A673 (cell line): ENCODE measurements at regions not wholly inside any gene's neighbourhood (a gene's known extent, or its start where the extent isn't known, plus 50 kb on each side); places are given as distances from the start of the nearest gene placed in this dataset.

Experiments used
- BruUV-seq: library from RNA; stranded (reverse); fragments of 400-500 nt; replicated peaks from 2 replicates; lab custom pipeline; 2021; lab: Mats Ljungman, UMichigan
- CTCF ChIA-PET: fragments of 300-600 bp; sonication (Branson Sonifier 250); formaldehyde crosslinking; loops from one replicate; lab custom pipeline; 2022; ENCODE audit warnings: antibody characterized with exemption; lab: Charles Lee
- POLR2A ChIA-PET: fragments of 300-600 bp; sonication (Branson Sonifier 250); formaldehyde crosslinking; loops from one replicate; lab custom pipeline; 2022; ENCODE audit warnings: antibody characterized with exemption; ENCODE audit not compliant: low non-redundant PET; lab: Charles Lee
- DNase-seq: peaks from one replicate; pipeline ENCODE4 v3.0.0-alpha.2; 2015; ENCODE audit warnings: low spot score
- H3K27ac ChIP-seq: fragments of 200-600 bp; sonication (generic); 2 replicates; pipeline ENCODE4 v1.5.1; 2016; ENCODE audit warnings: mixed run types, low read depth, mild to moderate bottlenecking, mixed read lengths, antibody characterized with exemption, low read length; ENCODE audit not compliant: poor library complexity, severe bottlenecking
- H3K27me3 ChIP-seq: fragments of 200-600 bp; sonication (generic); replicated peaks from 2 replicates; pipeline ENCODE4 v1.6.1; 2017; ENCODE audit warnings: mixed run types, low read depth, mild to moderate bottlenecking, mixed read lengths, antibody characterized with exemption, low read length; ENCODE audit not compliant: insufficient read depth, poor library complexity
- H3K36me3 ChIP-seq: fragments of 200-600 bp; sonication (generic); 2 replicates; pipeline ENCODE4 v1.6.1; 2016; ENCODE audit warnings: mixed run types, mild to moderate bottlenecking, mixed read lengths, antibody characterized with exemption, low read length; ENCODE audit not compliant: insufficient read depth, poor library complexity, severe bottlenecking
- H3K4me1 ChIP-seq: fragments of 200-600 bp; sonication (generic); 2 replicates; pipeline ENCODE4 v1.6.1; 2017; ENCODE audit warnings: mixed run types, mild to moderate bottlenecking, mixed read lengths, antibody characterized with exemption, low read length; ENCODE audit not compliant: insufficient read depth, poor library complexity, severe bottlenecking
- H3K4me3 ChIP-seq: fragments of 200-600 bp; sonication (generic); 2 replicates; pipeline ENCODE4 v1.5.1; 2016; ENCODE audit warnings: low read depth, mixed run types, mild to moderate bottlenecking, mixed read lengths, low read length; ENCODE audit not compliant: poor library complexity, severe bottlenecking
- H3K9me3 ChIP-seq: fragments of 200-600 bp; sonication (generic); 2 replicates; pipeline ENCODE4 v1.6.1; 2016; ENCODE audit warnings: mixed run types, low read depth, mild to moderate bottlenecking, mixed read lengths, antibody characterized with exemption, low read length; ENCODE audit not compliant: poor library complexity, severe bottlenecking
- EZH2 ChIP-seq: fragments of 200-600 bp; sonication (generic); IDR thresholded peaks from 2 replicates; pipeline ENCODE4 v1.6.1; 2017; ENCODE audit warnings: borderline replicate concordance, low read depth, mild to moderate bottlenecking, mixed read lengths, antibody characterized with exemption, low read length; ENCODE audit not compliant: poor library complexity, severe bottlenecking
- intact Hi-C: fragments of 100-400 bp; cut with micrococcal nuclease; formaldehyde crosslinking; loops from one replicate; pipeline ENCODE4 v1.10.0; 2022; ENCODE audit not compliant: unreplicated experiment
- TF ChIP-seq, protein P1 (sequence below): fragments of 300-800, 200-600 bp; sonication (generic); conservative IDR thresholded peaks from 2 replicates; pipeline ENCODE4 v1.5.1; 2017; ENCODE audit warnings: low read depth, mild to moderate bottlenecking, antibody characterized with exemption, low read length, moderate library complexity, mixed read lengths

DNA sequence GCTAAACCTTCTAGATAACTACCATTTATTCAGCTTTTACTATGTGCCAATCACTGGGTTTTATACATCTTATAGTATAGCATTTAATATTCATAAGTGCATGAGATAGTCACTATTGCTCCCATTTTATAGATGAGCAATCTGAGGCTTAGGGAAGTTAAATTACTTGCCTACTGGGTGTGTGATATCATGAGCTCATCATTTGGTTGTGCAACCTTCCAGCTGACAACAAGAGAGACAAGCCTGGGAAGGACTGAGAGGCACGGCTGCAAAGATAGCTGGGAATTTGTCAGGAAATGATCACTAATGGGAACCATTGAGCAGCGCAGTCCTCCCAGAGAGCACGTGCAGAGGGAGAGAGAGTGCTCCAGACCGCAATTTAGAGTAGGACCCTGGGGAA, 481.6 kb upstream of the KIF2A start:
- H3K4me1 ChIP-seq = peaks cover 15% of the 10 kb centered on the region
- intact Hi-C loops = loop anchor here (10.0 kb wide), 1 partner anchor 490 kb away; the partner anchor contains the start of gene ZSWIM6
- H3K36me3 ChIP-seq = no peaks in the 10 kb centered on the region
- H3K27me3 ChIP-seq = no peaks in the 10 kb centered on the region
- no peak for TF ChIP-seq EZH2
- TF ChIP-seq, protein P1, sequence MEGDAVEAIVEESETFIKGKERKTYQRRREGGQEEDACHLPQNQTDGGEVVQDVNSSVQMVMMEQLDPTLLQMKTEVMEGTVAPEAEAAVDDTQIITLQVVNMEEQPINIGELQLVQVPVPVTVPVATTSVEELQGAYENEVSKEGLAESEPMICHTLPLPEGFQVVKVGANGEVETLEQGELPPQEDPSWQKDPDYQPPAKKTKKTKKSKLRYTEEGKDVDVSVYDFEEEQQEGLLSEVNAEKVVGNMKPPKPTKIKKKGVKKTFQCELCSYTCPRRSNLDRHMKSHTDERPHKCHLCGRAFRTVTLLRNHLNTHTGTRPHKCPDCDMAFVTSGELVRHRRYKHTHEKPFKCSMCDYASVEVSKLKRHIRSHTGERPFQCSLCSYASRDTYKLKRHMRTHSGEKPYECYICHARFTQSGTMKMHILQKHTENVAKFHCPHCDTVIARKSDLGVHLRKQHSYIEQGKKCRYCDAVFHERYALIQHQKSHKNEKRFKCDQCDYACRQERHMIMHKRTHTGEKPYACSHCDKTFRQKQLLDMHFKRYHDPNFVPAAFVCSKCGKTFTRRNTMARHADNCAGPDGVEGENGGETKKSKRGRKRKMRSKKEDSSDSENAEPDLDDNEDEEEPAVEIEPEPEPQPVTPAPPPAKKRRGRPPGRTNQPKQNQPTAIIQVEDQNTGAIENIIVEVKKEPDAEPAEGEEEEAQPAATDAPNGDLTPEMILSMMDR = no peak
- ChIA-PET POLR2A (no interaction called here), CTCF (no interaction called here)
- no peaks in the 10 kb centered on the region for H3K9me3 ChIP-seq
- H3K27ac ChIP-seq = no peak overlapping the region
- H3K4me3 ChIP-seq = no peak overlapping the region
- DNase-seq = no peak
- no TSS peak for BruUV-seq

DNA sequence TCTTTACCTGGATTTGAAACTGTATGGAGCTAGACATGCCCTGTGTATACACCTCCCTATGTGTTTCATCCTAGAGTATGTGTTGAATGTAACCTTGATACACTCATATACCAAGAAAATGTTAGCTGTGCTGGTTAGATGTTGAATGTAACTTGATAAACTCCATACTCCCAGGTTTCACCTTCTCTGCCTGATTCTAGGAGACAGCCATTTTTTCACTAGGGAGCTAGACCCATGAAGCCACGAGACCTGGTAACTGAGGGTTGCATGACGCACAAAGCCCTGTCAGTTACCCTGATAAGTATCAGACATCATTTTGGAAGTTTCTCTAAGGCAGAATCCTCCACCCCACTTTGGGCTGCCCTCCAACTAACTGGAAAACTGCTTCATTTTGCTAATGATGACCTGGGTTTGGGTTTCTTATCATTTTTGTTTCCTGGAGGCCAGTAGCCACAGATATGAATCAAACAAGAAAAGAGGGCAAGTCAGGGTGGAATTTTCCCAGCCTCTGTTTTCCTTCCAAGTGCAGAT, 478.5 kb upstream of the KIF2A start:
- no peak overlapping the region for H3K4me3 ChIP-seq
- no peaks in the 10 kb centered on the region for H3K9me3 ChIP-seq
- H3K27me3 ChIP-seq = no peaks in the 10 kb centered on the region
- no peaks in the 10 kb centered on the region for H3K36me3 ChIP-seq
- no TSS peak for BruUV-seq
- no peak for TF ChIP-seq EZH2
- TF ChIP-seq, protein P1 = no peak
- DNase-seq = no peak
- ChIA-PET CTCF (no interaction called here), POLR2A (no interaction called here)
- intact Hi-C loops = loop anchor here (10.0 kb wide), 1 partner anchor 493 kb away; the partner anchor contains the start of gene ZSWIM6
- no peaks in the 10 kb centered on the region for H3K4me1 ChIP-seq
- no peak overlapping the region for H3K27ac ChIP-seq

DNA sequence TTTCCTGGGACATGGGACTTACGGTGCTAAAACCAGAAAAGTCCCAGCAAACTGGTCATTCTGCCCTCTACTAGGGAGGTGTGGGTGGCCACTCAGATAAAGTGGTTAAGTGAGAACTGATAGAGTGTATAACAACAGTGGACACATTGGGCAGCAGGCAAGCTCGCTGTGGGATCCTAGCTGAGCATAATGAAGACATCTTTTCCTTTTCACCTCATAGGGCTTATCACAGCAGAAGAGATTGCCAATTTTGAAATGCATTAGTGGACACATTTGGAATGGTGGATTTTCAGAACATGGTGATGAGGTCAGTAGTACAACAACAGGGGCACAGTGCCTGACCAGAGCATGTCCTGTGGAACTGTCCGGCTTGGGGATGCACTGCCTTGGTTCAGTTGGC, 477.1 kb upstream of the KIF2A start:
- BruUV-seq = no TSS peak
- DNase-seq = no peak
- no peak for TF ChIP-seq EZH2
- TF ChIP-seq, protein P1 = no peak
- ChIA-PET CTCF (no interaction called here), POLR2A (no interaction called here)
- Histone ChIP-seq H3K36me3 (no peaks in the 10 kb centered on the region), H3K9me3 (no peaks in the 10 kb centered on the region), H3K27me3 (no peaks in the 10 kb centered on the region), H3K27ac (no peak overlapping the region), H3K4me1 (no peaks in the 10 kb centered on the region), H3K4me3 (no peak overlapping the region)
- intact Hi-C loops = loop anchor here (10.0 kb wide), 1 partner anchor 494 kb away; the partner anchor contains the start of gene ZSWIM6
